ENCODE measurements at regions not wholly inside any gene's neighbourhood (a gene's known extent, or its start where the extent isn't known, plus 50 kb on each side); places are given as distances from the start of the nearest gene placed in this dataset.

DNA sequence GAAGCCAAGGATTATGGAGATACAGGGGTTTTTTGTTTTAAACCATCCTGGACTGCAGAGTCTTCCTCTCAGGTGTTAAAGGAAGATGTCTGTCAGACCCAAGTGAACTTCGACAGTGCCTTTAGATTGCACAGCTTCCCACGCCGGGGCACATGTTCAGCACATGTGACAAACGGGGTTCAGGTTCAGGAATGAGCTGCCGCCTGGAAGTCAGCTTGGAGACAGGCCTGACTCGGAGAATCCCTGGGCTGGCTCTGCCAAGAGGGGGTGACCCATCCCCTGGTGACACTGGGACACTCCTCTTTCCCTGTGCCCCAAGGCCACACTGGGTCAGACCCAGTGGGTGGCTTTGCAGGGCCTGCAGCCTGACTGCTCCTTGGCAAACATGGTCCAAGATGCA lies 359.3 kb upstream of the SALL3 start:
- TF ChIP-seq SIN3A (IDR thresholded peaks at IDR 0.05; ENCODE audit: borderline replicate concordance, insufficient read depth, low read length) (no peak), POLR2AphosphoS5 (IDR thresholded peaks at IDR 0.05; ENCODE audit: low read depth, low read length) (no peak)
